ENCODE measurements at regions not wholly inside any gene's neighbourhood (a gene's known extent, or its start where the extent isn't known, plus 50 kb on each side); places are given as distances from the start of the nearest gene placed in this dataset.

DNA sequence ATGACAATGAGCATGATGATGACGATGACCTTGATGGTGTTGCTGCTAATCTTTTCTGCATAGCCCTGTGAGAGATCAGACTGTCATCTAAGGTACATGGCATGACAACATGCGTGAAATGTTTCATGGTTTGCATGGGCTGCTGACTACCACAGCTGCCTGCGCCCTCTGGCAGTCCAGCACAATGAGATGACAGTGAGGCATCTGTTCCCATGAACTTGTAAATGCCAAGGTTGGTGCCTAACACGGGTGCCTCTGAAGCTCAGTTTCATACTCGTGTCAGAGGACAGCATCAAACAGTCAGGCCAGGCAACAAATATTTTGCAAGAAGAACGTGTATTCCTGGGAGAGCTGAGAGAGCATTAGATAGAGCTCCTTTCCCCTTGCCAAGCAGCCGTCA is 122.0 kb upstream of the PRKCQ start:
- TF ChIP-seq, protein P1, sequence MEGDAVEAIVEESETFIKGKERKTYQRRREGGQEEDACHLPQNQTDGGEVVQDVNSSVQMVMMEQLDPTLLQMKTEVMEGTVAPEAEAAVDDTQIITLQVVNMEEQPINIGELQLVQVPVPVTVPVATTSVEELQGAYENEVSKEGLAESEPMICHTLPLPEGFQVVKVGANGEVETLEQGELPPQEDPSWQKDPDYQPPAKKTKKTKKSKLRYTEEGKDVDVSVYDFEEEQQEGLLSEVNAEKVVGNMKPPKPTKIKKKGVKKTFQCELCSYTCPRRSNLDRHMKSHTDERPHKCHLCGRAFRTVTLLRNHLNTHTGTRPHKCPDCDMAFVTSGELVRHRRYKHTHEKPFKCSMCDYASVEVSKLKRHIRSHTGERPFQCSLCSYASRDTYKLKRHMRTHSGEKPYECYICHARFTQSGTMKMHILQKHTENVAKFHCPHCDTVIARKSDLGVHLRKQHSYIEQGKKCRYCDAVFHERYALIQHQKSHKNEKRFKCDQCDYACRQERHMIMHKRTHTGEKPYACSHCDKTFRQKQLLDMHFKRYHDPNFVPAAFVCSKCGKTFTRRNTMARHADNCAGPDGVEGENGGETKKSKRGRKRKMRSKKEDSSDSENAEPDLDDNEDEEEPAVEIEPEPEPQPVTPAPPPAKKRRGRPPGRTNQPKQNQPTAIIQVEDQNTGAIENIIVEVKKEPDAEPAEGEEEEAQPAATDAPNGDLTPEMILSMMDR (conservative IDR thresholded peaks at IDR 0.05; ENCODE audit: low read depth, low read length) = no peak
- TF ChIP-seq EZH2 (IDR thresholded peaks at IDR 0.05; ENCODE audit: low read length, unreplicated experiment) (no peak), EZH2phosphoT487 (IDR thresholded peaks at IDR 0.05; ENCODE audit: borderline replicate concordance, low read length) (no peak)
